Panc1 (cell line): ENCODE measurements at regions not wholly inside any gene's neighbourhood (a gene's known extent, or its start where the extent isn't known, plus 50 kb on each side); places are given as distances from the start of the nearest gene placed in this dataset.

ENCODE experiments used
- ATAC-seq: fragments of 200-7000 bp; cut with Tn5 transposase; 2 replicates; pipeline ENCODE4 v1.9.1; 2020; ENCODE audit warnings: mild to moderate bottlenecking, moderate library complexity
- BruUV-seq: library from RNA; stranded (reverse); fragments of 400-500 nt; replicated peaks from 2 replicates; lab custom pipeline; 2021; lab: Mats Ljungman, UMichigan
- CTCF ChIA-PET: fragments of 300-600 bp; sonication (Branson Sonifier 250); formaldehyde crosslinking; loops from one replicate; lab custom pipeline; 2022; ENCODE audit warnings: antibody characterized with exemption; lab: Charles Lee
- POLR2A ChIA-PET: fragments of 300-600 bp; sonication (Branson Sonifier 250); formaldehyde crosslinking; loops from one replicate; lab custom pipeline; 2022; ENCODE audit warnings: antibody characterized with exemption; lab: Charles Lee
- DNase-seq: peaks from one replicate; pipeline ENCODE4 v3.0.0-alpha.2; 2010; ENCODE audit warnings: low read depth, low spot score
- H3K27ac ChIP-seq: 2 replicates; pipeline ENCODE4 v1.5.1; 2011; ENCODE audit warnings: mild to moderate bottlenecking, low read length, inconsistent platforms
- H3K27me3 ChIP-seq: fragments of 200-500 bp; sonication (Bioruptor generic); 2 replicates; pipeline ENCODE4 v1.6.0; 2014; ENCODE audit warnings: low read length, inconsistent platforms; ENCODE audit not compliant: control insufficient read depth, insufficient read depth
- H3K36me3 ChIP-seq: fragments of 200-500 bp; sonication (Bioruptor generic); 2 replicates; pipeline ENCODE4 v1.5.1; 2014; ENCODE audit warnings: inconsistent platforms, mild to moderate bottlenecking, low read length, moderate library complexity; ENCODE audit not compliant: control insufficient read depth, insufficient read depth
- H3K4me1 ChIP-seq: 2 replicates; pipeline ENCODE4 v1.5.1; 2011; ENCODE audit warnings: inconsistent platforms, mild to moderate bottlenecking, low read length, moderate library complexity; ENCODE audit not compliant: control insufficient read depth, insufficient read depth
- H3K4me3 ChIP-seq, 2 experiments: 2 replicates each; pipeline ENCODE4 v1.5.1; 2011 to 2012; ENCODE audit warnings: low read depth in 2 of 2, low read length in 2 of 2, mild to moderate bottlenecking in 2 of 2, inconsistent platforms in 1 of 2, moderate library complexity in 1 of 2
- H3K9me3 ChIP-seq: fragments of 200-500 bp; sonication (Bioruptor generic); 2 replicates; pipeline ENCODE4 v1.5.1; 2014; ENCODE audit warnings: low read depth, mild to moderate bottlenecking, inconsistent platforms, low read length, moderate library complexity; ENCODE audit not compliant: control insufficient read depth, insufficient read depth
- CTCF ChIP-seq: fragments of 450-650 bp; IDR thresholded peaks from 2 replicates; pipeline ENCODE4 v1.5.1; 2017; ENCODE audit warnings: mild to moderate bottlenecking
- POLR2AphosphoS5 ChIP-seq: IDR thresholded peaks from 2 replicates; pipeline ENCODE4 v1.6.1; 2012; ENCODE audit warnings: mild to moderate bottlenecking, low read depth, low read length, moderate library complexity
- REST ChIP-seq, 2 experiments: IDR thresholded peaks; 2 replicates each; pipeline ENCODE4 v1.6.1; 2011 to 2012; ENCODE audit warnings: low read depth in 2 of 2, control low read depth in 1 of 2, low read length in 1 of 2, mild to moderate bottlenecking in 1 of 2, moderate library complexity in 1 of 2; ENCODE audit not compliant: insufficient read depth in 1 of 2
- SIN3A ChIP-seq: IDR thresholded peaks from 2 replicates; pipeline ENCODE4 v1.6.1; 2012; ENCODE audit warnings: low read depth, mild to moderate bottlenecking, low read length, moderate library complexity, borderline replicate concordance; ENCODE audit not compliant: insufficient read depth
- TCF7L2 ChIP-seq: IDR thresholded peaks from 2 replicates; pipeline ENCODE4 v1.6.1; 2011; ENCODE audit warnings: mild to moderate bottlenecking, low read depth, low read length, inconsistent platforms
- in situ Hi-C: cut with HindIII; loops from 2 replicates; pipeline ENCODE4 v1.10.0; 2016; ENCODE audit warnings: low sequenced_read_pairs, low pct_unique_long_range_greater_than_20kb
- intact Hi-C: fragments of 100-400 bp; cut with micrococcal nuclease; formaldehyde crosslinking; loops from one replicate; pipeline ENCODE4 v1.10.0; 2022; ENCODE audit not compliant: unreplicated experiment

- no peak for DNase-seq
- Histone ChIP-seq H3K4me3 (no peak overlapping the region), H3K4me1 (no peaks in the 10 kb centered on the region), H3K9me3 (no peaks in the 10 kb centered on the region), H3K36me3 (no peaks in the 10 kb centered on the region), H3K27ac (no peak overlapping the region), H3K27me3 (no peaks in the 10 kb centered on the region)
- CTCF ChIA-PET = no interaction called here
- TF ChIP-seq TCF7L2 = no peak
- no peak for TF ChIP-seq REST (IDR thresholded peaks at IDR 0.05; ENCODE audit: insufficient read depth in 1 of 2, low read depth in 2 of 2, low read length in 1 of 2)
- TF ChIP-seq POLR2AphosphoS5 = no peak
- TF ChIP-seq CTCF = no peak
- TF ChIP-seq SIN3A = no peak
- BruUV-seq = no TSS peak
- intact Hi-C loops (no loop called here), in situ Hi-C loops (no loop called here)
- ATAC-seq = no peak
- POLR2A ChIA-PET = no interaction called here
Observed at GRCh38 chr3:90253131-90253530, 1145.7 kb downstream of the EPHA3 start.

- Histone ChIP-seq H3K27ac (no peak overlapping the region), H3K4me3 (no peak overlapping the region), H3K27me3 (no peaks in the 10 kb centered on the region), H3K4me1 (no peaks in the 10 kb centered on the region), H3K9me3 (no peaks in the 10 kb centered on the region), H3K36me3 (no peaks in the 10 kb centered on the region)
- DNase-seq = no peak
- intact Hi-C loops (no loop called here), in situ Hi-C loops (no loop called here)
- no TSS peak for BruUV-seq
- no peak for TF ChIP-seq TCF7L2
- no peak for TF ChIP-seq SIN3A
- TF ChIP-seq CTCF = no peak
- ChIA-PET POLR2A (no interaction called here), CTCF (no interaction called here)
- no peak for ATAC-seq
Observed at GRCh38 chr3:90261481-90262433, 1154.3 kb downstream of the EPHA3 start.
